HG02642 (cell line): ENCODE measurements at regions not wholly inside any gene's neighbourhood (a gene's known extent, or its start where the extent isn't known, plus 50 kb on each side); places are given as distances from the start of the nearest gene placed in this dataset.
"Not testable (repeated sequence)": the region's sequence is repeated elsewhere in the genome, so short reads cannot be mapped to it uniquely, and the experiment has no call there.

Experiments
- ATAC-seq: cut with Tn5 transposase; IDR thresholded peaks from one replicate; pipeline ENCODE4 v1.9.1; 2021; ENCODE audit warnings: mild to moderate bottlenecking; ENCODE audit not compliant: unreplicated experiment, poor library complexity

GRCh38 chr10:84902553-84902952 lies 574.2 kb downstream of the CCSER2 start:
- no peak for ATAC-seq

GRCh38 chr10:84903320-84903719 lies 574.9 kb downstream of the CCSER2 start:
- no peak for ATAC-seq

- ATAC-seq: no peak
Measured at GRCh38 chr10:84907461-84908009, 579.1 kb downstream of the CCSER2 start.

GRCh38 chr10:84908491-84908890 lies 580.1 kb downstream of the CCSER2 start:
- ATAC-seq: no peak

GRCh38 chr10:84921701-84922100 lies 593.3 kb downstream of the CCSER2 start:
- ATAC-seq: no peak

- no peak for ATAC-seq
Measured at GRCh38 chr10:84924131-84924530, 595.7 kb downstream of the CCSER2 start.

GRCh38 chr10:84925495-84925894 lies 597.1 kb downstream of the CCSER2 start:
- ATAC-seq: no peak

- no peak for ATAC-seq
Measured at GRCh38 chr10:84933402-84933801, 605.0 kb downstream of the CCSER2 start.

- ATAC-seq: no peak
Measured at GRCh38 chr10:84935772-84936171, 607.4 kb downstream of the CCSER2 start.

GRCh38 chr10:84938117-84938905 lies 609.9 kb downstream of the CCSER2 start:
- no peak for ATAC-seq

GRCh38 chr10:84943541-84943940 lies 615.2 kb downstream of the CCSER2 start:
- ATAC-seq: no peak

GRCh38 chr10:84944187-84944586 lies 615.8 kb downstream of the CCSER2 start:
- ATAC-seq: no peak

GRCh38 chr10:84945791-84946190 lies 617.4 kb downstream of the CCSER2 start:
- no peak for ATAC-seq

GRCh38 chr10:84946904-84947303 lies 618.5 kb downstream of the CCSER2 start:
- ATAC-seq: no peak

GRCh38 chr10:84948644-84949043 lies 620.3 kb downstream of the CCSER2 start:
- ATAC-seq: no peak

GRCh38 chr10:84951616-84952015 lies 623.2 kb downstream of the CCSER2 start:
- ATAC-seq: no peak

GRCh38 chr10:84957427-84957826 lies 629.0 kb downstream of the CCSER2 start:
- no peak for ATAC-seq

GRCh38 chr10:84965468-84965867 lies 637.1 kb downstream of the CCSER2 start:
- ATAC-seq: no peak

- ATAC-seq: no peak
Measured at GRCh38 chr10:84966708-84967441, 638.5 kb downstream of the CCSER2 start.

- ATAC-seq: not testable (repeated sequence)
Measured at GRCh38 chr10:84969297-84969696, 640.9 kb downstream of the CCSER2 start.

- ATAC-seq: no peak
Measured at GRCh38 chr10:84987039-84987438, 658.6 kb downstream of the CCSER2 start.
